Stomach (tissue), 4 donors: ENCODE measurements at regions not wholly inside any gene's neighbourhood (a gene's known extent, or its start where the extent isn't known, plus 50 kb on each side); places are given as distances from the start of the nearest gene placed in this dataset.

Source experiments
- CTCF ChIP-seq, 7 experiments: fragments of 450-650 bp in 4 of 7; fragments of 200-600 bp in 3 of 7; sonication (generic) in 3 of 7; IDR thresholded peaks; one replicate each; pipeline ENCODE4 v1.5.1; 2016 to 2019; ENCODE audit warnings: antibody characterized with exemption in 7 of 7, control low read depth in 2 of 7, mild to moderate bottlenecking in 1 of 7
- POLR2A ChIP-seq, 4 donors: fragments of 450-650 bp; IDR thresholded peaks; one replicate each; pipeline ENCODE4 v1.6.1; 2016; ENCODE audit warnings: antibody characterized with exemption in 4 of 4, control low read depth in 2 of 4, mild to moderate bottlenecking in 1 of 4, moderate library complexity in 1 of 4

- TF ChIP-seq CTCF (IDR thresholded peaks at IDR 0.05) (no peak), POLR2A (IDR thresholded peaks at IDR 0.05) (no peak)
Measured at GRCh38 chr13:79678100-79678499, 197.1 kb downstream of the NDFIP2 start.
